GM12892 (cell line): ENCODE measurements at regions not wholly inside any gene's neighbourhood (a gene's known extent, or its start where the extent isn't known, plus 50 kb on each side); places are given as distances from the start of the nearest gene placed in this dataset.
A peak's percentile ranks its signal among the peaks of the same experiment; 100 is the strongest.

Source experiments
- DNase-seq: peaks from one replicate; pipeline ENCODE4 v3.0.0; 2011; ENCODE audit not compliant: insufficient read length
- FAIRE-seq: peaks from 2 replicates; lab custom pipeline; 2011; peaks lifted over from hg19 to GRCh38; lab: Jason Lieb, UNC
- POLR2A ChIP-seq: IDR thresholded peaks from 2 replicates; pipeline ENCODE4 v1.6.1; 2011; ENCODE audit warnings: low read depth, low read length, control low read depth
- POLR2AphosphoS5 ChIP-seq: IDR thresholded peaks from 2 replicates; pipeline ENCODE4 v1.6.1; 2011; ENCODE audit warnings: low read depth, low read length, control low read depth
- TAF1 ChIP-seq: IDR thresholded peaks from 2 replicates; pipeline ENCODE4 v1.6.1; 2011; ENCODE audit warnings: low read depth, mild to moderate bottlenecking, control low read depth, low read length, borderline replicate concordance

- FAIRE-seq (no peak), DNase-seq (no peak)
- TF ChIP-seq POLR2A (no peak), TAF1 (no peak), POLR2AphosphoS5 (no peak)
These were observed 159.2 kb downstream of the ZNF608 start for GRCh38 chr5:124587280-124587679.

- TF ChIP-seq POLR2AphosphoS5, result no peak
- TF ChIP-seq POLR2A, result no peak
- TF ChIP-seq TAF1, result no peak
- DNase-seq, result no peak
- peak; percentile 54 for FAIRE-seq
These were observed 161.3 kb downstream of the ZNF608 start for GRCh38 chr5:124584991-124585715.

- FAIRE-seq (peak; percentile 98), DNase-seq (peak; percentile 19)
- no peak for TF ChIP-seq POLR2AphosphoS5
- TF ChIP-seq TAF1, result no peak
- TF ChIP-seq POLR2A, result no peak
These were observed 162.7 kb downstream of the ZNF608 start for GRCh38 chr5:124583469-124584350.

- no peak for FAIRE-seq
- no peak for DNase-seq
- TF ChIP-seq POLR2A (no peak), POLR2AphosphoS5 (no peak), TAF1 (no peak)
These were observed 163.9 kb downstream of the ZNF608 start for GRCh38 chr5:124582561-124582840.

- no peak for FAIRE-seq
- DNase-seq, result no peak
- TF ChIP-seq TAF1 (no peak), POLR2A (no peak), POLR2AphosphoS5 (no peak)
These were observed 164.5 kb downstream of the ZNF608 start for GRCh38 chr5:124581738-124582560.

- TF ChIP-seq POLR2AphosphoS5, result no peak
- TF ChIP-seq TAF1, result no peak
- TF ChIP-seq POLR2A, result no peak
- no peak for FAIRE-seq
- DNase-seq, result no peak
These were observed 165.3 kb downstream of the ZNF608 start for GRCh38 chr5:124580925-124581737.

GRCh38 chr5:124580512-124580911 lies 165.9 kb downstream of the ZNF608 start:
- no peak for FAIRE-seq
- TF ChIP-seq TAF1 (no peak), POLR2AphosphoS5 (no peak), POLR2A (no peak)
- DNase-seq, result no peak

- TF ChIP-seq TAF1 (no peak), POLR2AphosphoS5 (no peak), POLR2A (no peak)
- FAIRE-seq, result no peak
- DNase-seq, result no peak
These were observed 169.5 kb downstream of the ZNF608 start for GRCh38 chr5:124576848-124577409.

GRCh38 chr5:124575725-124576124 lies 170.7 kb downstream of the ZNF608 start:
- TF ChIP-seq POLR2A (no peak), TAF1 (no peak), POLR2AphosphoS5 (no peak)
- no peak for FAIRE-seq
- DNase-seq, result no peak

- DNase-seq (no peak), FAIRE-seq (no peak)
- TF ChIP-seq POLR2A, result no peak
These were observed 171.7 kb downstream of the ZNF608 start for GRCh38 chr5:124574521-124575436.
